ENCODE measurements at regions not wholly inside any gene's neighbourhood (a gene's known extent, or its start where the extent isn't known, plus 50 kb on each side); places are given as distances from the start of the nearest gene placed in this dataset.

GRCh38 chr3:40841131-40841530 is 316.4 kb downstream of the ZNF621 start:
- no peak for TF ChIP-seq EZH2 (IDR thresholded peaks at IDR 0.05; ENCODE audit: insufficient read depth, poor library complexity, severe bottlenecking)
- TF ChIP-seq EZH2phosphoT487 (IDR thresholded peaks at IDR 0.05; ENCODE audit: insufficient read depth, low read depth), result no peak
